ENCODE measurements at regions not wholly inside any gene's neighbourhood (a gene's known extent, or its start where the extent isn't known, plus 50 kb on each side); places are given as distances from the start of the nearest gene placed in this dataset.

DNA sequence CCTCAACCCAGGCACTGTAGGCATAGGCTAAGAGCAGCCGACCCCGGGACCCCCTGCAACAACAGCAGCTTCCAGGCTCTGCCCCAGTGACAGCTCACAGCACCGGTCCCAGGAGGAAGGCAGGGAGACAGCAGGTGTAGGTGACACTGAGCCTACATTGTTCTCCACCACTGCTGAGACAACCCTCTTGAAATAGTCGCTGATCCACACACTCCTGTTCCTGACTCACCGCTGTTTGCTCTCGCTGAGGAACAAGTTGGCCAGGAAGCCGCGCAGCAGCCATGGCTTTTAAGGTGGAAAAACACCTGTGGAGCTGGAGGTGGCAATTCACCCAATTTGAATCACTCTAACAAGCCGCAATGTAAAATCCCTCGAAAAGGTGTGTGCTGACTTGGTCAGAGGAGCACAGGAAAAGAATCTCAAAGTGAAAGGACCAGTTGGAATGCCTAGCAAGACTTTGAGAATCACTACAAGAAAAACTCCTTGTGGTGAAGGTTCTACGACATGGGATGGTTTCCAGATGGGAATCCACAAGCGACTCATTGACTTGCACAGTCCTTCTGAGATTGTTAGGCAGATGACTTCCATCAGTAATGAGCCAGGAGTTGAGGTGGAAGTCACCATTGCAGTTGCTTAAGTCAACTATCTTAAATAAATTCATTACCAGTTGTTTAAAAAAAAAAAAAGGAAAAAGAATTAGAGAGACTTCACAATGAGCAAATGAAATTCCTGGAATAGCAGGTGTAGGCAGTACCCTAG lies 167.5 kb downstream of the ARL4C start:
- no peak for FAIRE-seq
- 86 to 90% methylated on average over 12 of the region's 12 CpGs for WGBS, 2 donors

DNA sequence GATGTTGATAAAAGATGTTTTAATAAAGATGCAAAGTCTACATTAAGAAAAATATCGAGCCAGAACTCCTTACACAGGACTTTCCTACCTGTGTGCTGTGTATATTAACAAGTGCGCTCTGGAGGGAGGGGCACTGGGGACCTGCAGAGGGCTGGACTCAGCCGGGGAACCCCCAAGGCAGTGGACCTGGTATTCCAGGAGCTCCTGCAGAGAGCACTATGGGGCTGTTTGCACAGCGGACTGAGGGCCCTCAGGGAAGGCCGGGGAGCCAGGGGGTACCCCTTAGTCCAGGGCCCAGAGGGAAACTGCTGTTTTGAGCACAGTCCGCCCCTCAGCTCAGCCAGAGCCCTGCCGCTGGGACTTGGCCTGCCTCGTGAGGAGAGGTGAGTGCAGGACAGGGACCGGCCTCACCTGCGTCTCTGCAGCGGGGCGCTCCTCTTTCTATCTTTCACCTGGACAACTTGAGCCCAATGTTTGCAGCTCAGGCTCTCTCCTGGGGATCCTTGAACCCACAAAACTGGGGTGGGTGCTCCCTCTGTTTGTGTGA lies 168.4 kb downstream of the ARL4C start:
- 87 to 88% methylated on average over 11 to 12 of the region's 12 CpGs for WGBS, 2 donors
- no peaks in the 10 kb centered on the region for H3K36me3 ChIP-seq
- TF ChIP-seq, protein P1, sequence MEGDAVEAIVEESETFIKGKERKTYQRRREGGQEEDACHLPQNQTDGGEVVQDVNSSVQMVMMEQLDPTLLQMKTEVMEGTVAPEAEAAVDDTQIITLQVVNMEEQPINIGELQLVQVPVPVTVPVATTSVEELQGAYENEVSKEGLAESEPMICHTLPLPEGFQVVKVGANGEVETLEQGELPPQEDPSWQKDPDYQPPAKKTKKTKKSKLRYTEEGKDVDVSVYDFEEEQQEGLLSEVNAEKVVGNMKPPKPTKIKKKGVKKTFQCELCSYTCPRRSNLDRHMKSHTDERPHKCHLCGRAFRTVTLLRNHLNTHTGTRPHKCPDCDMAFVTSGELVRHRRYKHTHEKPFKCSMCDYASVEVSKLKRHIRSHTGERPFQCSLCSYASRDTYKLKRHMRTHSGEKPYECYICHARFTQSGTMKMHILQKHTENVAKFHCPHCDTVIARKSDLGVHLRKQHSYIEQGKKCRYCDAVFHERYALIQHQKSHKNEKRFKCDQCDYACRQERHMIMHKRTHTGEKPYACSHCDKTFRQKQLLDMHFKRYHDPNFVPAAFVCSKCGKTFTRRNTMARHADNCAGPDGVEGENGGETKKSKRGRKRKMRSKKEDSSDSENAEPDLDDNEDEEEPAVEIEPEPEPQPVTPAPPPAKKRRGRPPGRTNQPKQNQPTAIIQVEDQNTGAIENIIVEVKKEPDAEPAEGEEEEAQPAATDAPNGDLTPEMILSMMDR (IDR thresholded peaks at IDR 0.05), result no peak
- H3K9me3 ChIP-seq, result no peaks in the 10 kb centered on the region
- no peak overlapping the region for H3K27ac ChIP-seq
- no peak for ATAC-seq
- no peak for FAIRE-seq
- no peak for DNase-seq
- H3K4me3 ChIP-seq, result no peak overlapping the region
- H3K4me1 ChIP-seq, result no peaks in the 10 kb centered on the region
- H3K27me3 ChIP-seq, result no peaks in the 10 kb centered on the region
- intact Hi-C loops (cut with DNase I), result no loop called here

More for the DNA sequence above, 167.5 kb downstream of the ARL4C start:
- TF ChIP-seq, protein P1 (IDR thresholded peaks at IDR 0.05), result no peak
- Histone ChIP-seq H3K9me3 (no peaks in the 10 kb centered on the region), H3K4me3 (no peak overlapping the region), H3K27me3 (no peaks in the 10 kb centered on the region), H3K27ac (no peak overlapping the region), H3K36me3 (no peaks in the 10 kb centered on the region), H3K4me1 (no peaks in the 10 kb centered on the region)
- ATAC-seq (no peak), DNase-seq (no peak)
- intact Hi-C loops (cut with DNase I), result no loop called here

DNA sequence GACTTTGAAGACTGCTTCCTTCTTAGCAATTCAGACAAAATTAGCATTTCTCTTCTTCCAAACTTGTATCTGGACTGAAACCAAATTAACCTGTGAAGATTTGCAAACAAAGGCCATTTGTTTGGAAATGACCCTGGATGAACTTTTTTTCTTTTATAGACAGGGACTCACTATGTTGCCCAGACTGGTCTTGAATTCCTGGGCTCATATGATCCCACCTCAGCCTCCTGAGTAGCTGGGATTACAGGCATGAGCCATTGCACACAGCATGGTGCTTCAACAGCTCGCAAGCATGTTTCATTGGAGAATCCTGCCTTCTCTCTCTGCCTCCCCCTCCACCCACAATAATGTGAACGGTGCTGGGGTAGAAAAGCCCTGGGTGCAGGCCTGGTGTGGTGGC lies 170.2 kb downstream of the ARL4C start:
- Histone ChIP-seq H3K4me3 (no peak overlapping the region), H3K9me3 (no peaks in the 10 kb centered on the region), H3K36me3 (no peaks in the 10 kb centered on the region), H3K27me3 (no peaks in the 10 kb centered on the region), H3K27ac (no peak overlapping the region), H3K4me1 (no peaks in the 10 kb centered on the region)
- TF ChIP-seq, protein P1 (IDR thresholded peaks at IDR 0.05), result no peak
- no peak for ATAC-seq
- no peak for FAIRE-seq
- DNase-seq, result no peak
- WGBS, 2 donors, result 89 to 98% methylated on average over 2 of the region's 2 CpGs
- intact Hi-C loops (cut with DNase I), result no loop called here

DNA sequence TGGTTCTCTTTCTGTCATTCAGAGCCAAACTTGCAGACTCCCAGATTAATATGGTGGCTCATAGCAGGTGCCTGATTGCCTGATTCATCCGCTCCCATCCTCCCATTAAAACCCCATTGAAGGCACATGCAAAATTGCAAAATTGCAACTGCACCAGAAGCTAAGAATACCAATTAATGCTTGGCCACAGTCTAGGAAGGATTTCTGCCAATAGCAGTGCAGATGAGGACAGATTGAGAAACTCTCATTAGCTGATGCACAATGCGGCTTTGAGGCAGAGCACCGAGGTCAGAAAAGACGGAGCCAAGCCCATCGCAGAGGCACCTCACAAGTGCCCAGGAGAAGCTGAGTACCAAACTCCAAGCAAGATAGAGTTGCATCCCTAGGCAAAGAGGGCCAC lies 172.8 kb downstream of the ARL4C start:
- intact Hi-C loops (cut with DNase I), result no loop called here
- Histone ChIP-seq H3K4me1 (no peaks in the 10 kb centered on the region), H3K4me3 (no peak overlapping the region), H3K36me3 (no peaks in the 10 kb centered on the region), H3K27me3 (no peaks in the 10 kb centered on the region), H3K27ac (no peak overlapping the region), H3K9me3 (no peaks in the 10 kb centered on the region)
- no peak for DNase-seq
- FAIRE-seq, result no peak
- ATAC-seq, result no peak
- 83 to 92% methylated on average over 5 of the region's 5 CpGs for WGBS, 2 donors
- TF ChIP-seq, protein P1 (IDR thresholded peaks at IDR 0.05), result no peak
